ENCODE measurements at regions not wholly inside any gene's neighbourhood (a gene's known extent, or its start where the extent isn't known, plus 50 kb on each side); places are given as distances from the start of the nearest gene placed in this dataset.

DNA sequence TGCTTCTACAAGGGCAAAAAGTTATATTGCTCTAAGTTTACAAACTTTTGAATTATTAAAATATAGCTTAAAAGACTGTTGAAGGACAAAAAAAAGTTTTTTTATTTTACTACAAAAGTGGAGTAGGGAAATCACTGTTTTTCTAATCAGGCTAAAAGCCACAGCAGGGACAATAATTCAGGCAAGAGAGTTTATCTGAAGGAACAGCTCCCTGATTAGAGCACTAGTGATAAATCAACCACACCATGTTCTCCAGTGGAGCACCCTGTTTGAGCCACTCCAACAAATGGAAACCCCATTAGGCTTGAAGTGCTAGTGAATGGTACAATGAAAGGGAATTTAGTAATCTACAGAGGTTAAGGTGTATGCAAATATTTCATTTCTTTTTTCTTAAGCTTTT lies 357.1 kb downstream of the SEMA3D start:
- TF ChIP-seq POLR2A (IDR thresholded peaks at IDR 0.05) (no peak), CTCF (IDR thresholded peaks at IDR 0.05) (no peak)
